ENCODE measurements at regions not wholly inside any gene's neighbourhood (a gene's known extent, or its start where the extent isn't known, plus 50 kb on each side); places are given as distances from the start of the nearest gene placed in this dataset.

- TF ChIP-seq POLR2A (IDR thresholded peaks at IDR 0.05) (no peak), CTCF (IDR thresholded peaks at IDR 0.05) (no peak)
Measured at GRCh38 chr11:97060184-97060583, 670.4 kb downstream of the JRKL start.

Measured in Peyer's patch (tissue), 4 donors.